K562 (cell line): ENCODE measurements at regions not wholly inside any gene's neighbourhood (a gene's known extent, or its start where the extent isn't known, plus 50 kb on each side); places are given as distances from the start of the nearest gene placed in this dataset.

ENCODE experiments used
- PPARD ChIP-seq: fragments of 250-450 bp; sonication (Bioruptor Pico); IDR thresholded peaks from 2 replicates; pipeline ENCODE4 v1.8.0; 2022; ENCODE audit warnings: inconsistent platforms, mild to moderate bottlenecking, moderate library complexity
- THRB ChIP-seq: fragments of 450-650 bp; formaldehyde crosslinking; conservative IDR thresholded peaks from 2 replicates; pipeline ENCODE4 v1.4.0; 2022; ENCODE audit warnings: mild to moderate bottlenecking, missing genetic modification characterization
- TSC22D4 ChIP-seq: fragments of 450-650 bp; IDR thresholded peaks from 2 replicates; pipeline ENCODE4 v1.6.1; 2016; ENCODE audit warnings: missing genetic modification characterization, missing biosample characterization, control low read depth

GRCh38 chr3:168269001-168269400 is 173.3 kb upstream of the GOLIM4 start:
- no peak for TF ChIP-seq THRB
- no peak for TF ChIP-seq TSC22D4 (tag)
- TF ChIP-seq PPARD (CRISPR knock-in tag), result no peak
